B cell (primary cell): ENCODE measurements at regions not wholly inside any gene's neighbourhood (a gene's known extent, or its start where the extent isn't known, plus 50 kb on each side); places are given as distances from the start of the nearest gene placed in this dataset.

Source experiments
- ATAC-seq: fragments of 200-7000 bp; cut with Tn5 transposase; one replicate; pipeline ENCODE4 v1.10.0; 2021; ENCODE audit warnings: low read depth, mild to moderate bottlenecking, moderate number of reproducible peaks, moderate library complexity
- CTCF ChIA-PET: fragments of 350-600 bp; sonication (Branson Sonifier 250); formaldehyde crosslinking; loops from one replicate; lab custom pipeline; 2021; ENCODE audit warnings: antibody characterized with exemption, inconsistent platforms; lab: Charles Lee
- POLR2A ChIA-PET: fragments of 350-600 bp; sonication (Branson Sonifier 250); formaldehyde crosslinking; loops from one replicate; lab custom pipeline; 2021; ENCODE audit warnings: antibody characterized with exemption; lab: Charles Lee
- DNase-seq: peaks from one replicate; pipeline ENCODE4 v3.0.0; 2013
- H2AFZ ChIP-seq: 2 replicates; pipeline ENCODE4 v1.6.1; 2012; ENCODE audit warnings: mild to moderate bottlenecking, low read depth, low read length; ENCODE audit not compliant: insufficient read depth, poor library complexity, severe bottlenecking
- H3K27ac ChIP-seq, 2 donors: 1 replicate in 1 of 2; 2 replicates in 1 of 2; pipeline ENCODE4 v1.5.1; 2012 to 2013; ENCODE audit warnings: low read length in 2 of 2, mild to moderate bottlenecking in 2 of 2, moderate library complexity in 1 of 2
- H3K27me3 ChIP-seq, 4 experiments: fragments of 200-600 bp in 1 of 4; sonication (generic) in 1 of 4; replicated peaks in 1 of 4; 1 replicate in 2 of 4; 2 replicates in 2 of 4; pipeline versions ENCODE4 v1.6.1 to v1.7.0; 2013 to 2016; ENCODE audit warnings: low read length in 3 of 4, mild to moderate bottlenecking in 2 of 4, mixed read lengths in 1 of 4, moderate library complexity in 1 of 4; ENCODE audit not compliant: insufficient read depth in 4 of 4, control insufficient read depth in 3 of 4; ENCODE audit errors: control extremely low read depth in 1 of 4
- H3K36me3 ChIP-seq, 2 experiments: replicated peaks in 1 of 2; 1 replicate in 1 of 2; 2 replicates in 1 of 2; pipeline versions ENCODE4 v1.6.1 to v1.7.1; 2013; ENCODE audit warnings: low read length in 1 of 2; ENCODE audit not compliant: insufficient read depth in 2 of 2, control insufficient read depth in 1 of 2; ENCODE audit errors: control extremely low read depth in 1 of 2, extremely low read depth in 1 of 2
- H3K4me1 ChIP-seq, 2 donors: fragments of 200-600 bp in 1 of 2; sonication (generic) in 1 of 2; 1 replicate in 1 of 2; 2 replicates in 1 of 2; pipeline versions ENCODE4 v1.5.1 to v1.6.1; 2013 to 2017; ENCODE audit warnings: low read length in 2 of 2; ENCODE audit not compliant: control insufficient read depth in 2 of 2, insufficient read depth in 2 of 2
- H3K4me2 ChIP-seq: replicated peaks from 2 replicates; pipeline ENCODE3; 2012; ENCODE audit warnings: mild to moderate bottlenecking, low read depth, low read length; ENCODE audit not compliant: poor library complexity, severe bottlenecking
- H3K4me3 ChIP-seq, 5 experiments: fragments of 200-600 bp in 1 of 5; sonication (generic) in 1 of 5; 1 replicate in 3 of 5; 2 replicates in 2 of 5; pipeline versions ENCODE4 v1.5.1 to v1.7.0; 2011 to 2016; ENCODE audit warnings: low read length in 4 of 5, mild to moderate bottlenecking in 4 of 5, low read depth in 2 of 5, control low read depth in 1 of 5, moderate library complexity in 1 of 5; ENCODE audit not compliant: insufficient read depth in 1 of 5; ENCODE audit errors: control extremely low read depth in 1 of 5, extremely low read depth in 1 of 5
- H3K79me2 ChIP-seq: fragments of 200-600 bp; sonication (generic); one replicate; pipeline ENCODE4 v1.6.0; 2016; ENCODE audit warnings: low read length; ENCODE audit not compliant: control insufficient read depth, insufficient read depth
- H3K9ac ChIP-seq: fragments of 200-600 bp; sonication (generic); 2 replicates; pipeline ENCODE4 v1.6.1; 2017; ENCODE audit warnings: mild to moderate bottlenecking, low read length, moderate library complexity
- H3K9me3 ChIP-seq, 3 donors: one replicate each; pipeline versions ENCODE4 v1.6.1 to v1.7.1; 2013; ENCODE audit warnings: low read length in 2 of 3; ENCODE audit not compliant: control insufficient read depth in 2 of 3, insufficient read depth in 1 of 3; ENCODE audit errors: control extremely low read depth in 1 of 3
- H4K20me1 ChIP-seq: 2 replicates; pipeline ENCODE4 v1.6.0; 2012; ENCODE audit warnings: mild to moderate bottlenecking, low read length; ENCODE audit not compliant: insufficient read depth, control insufficient read depth, poor library complexity, severe bottlenecking
- H3K27ac Mint-ChIP-seq: one replicate; pipeline ENCODE4 v1.8.0; 2021; ENCODE audit warnings: mixed read lengths
- H3K27me3 Mint-ChIP-seq: one replicate; pipeline ENCODE4 v1.8.0; 2021; ENCODE audit warnings: mixed read lengths
- H3K4me1 Mint-ChIP-seq: one replicate; pipeline ENCODE4 v1.8.0; 2021; ENCODE audit warnings: mixed read lengths
- H3K4me3 Mint-ChIP-seq: one replicate; pipeline ENCODE4 v1.8.0; 2021; ENCODE audit warnings: mixed read lengths
- H3K9me3 Mint-ChIP-seq: one replicate; pipeline ENCODE4 v1.8.0; 2022; ENCODE audit warnings: mixed read lengths; ENCODE audit not compliant: insufficient read depth
- EZH2 ChIP-seq: IDR thresholded peaks from 2 replicates; pipeline ENCODE4 v1.6.1; 2012; ENCODE audit warnings: borderline replicate concordance, low read depth, mild to moderate bottlenecking, moderate library complexity, low read length; ENCODE audit not compliant: insufficient read depth, poor library complexity, severe bottlenecking
- WGBS: methylation state at CpG from one replicate; pipeline ENCODE4 v1.1.5; 2013; ENCODE audit warnings: missing lambda C conversion rate; ENCODE audit not compliant: insufficient coverage; 5-methylcytosine and 5-hydroxymethylcytosine counted together
- intact Hi-C: fragments of 100-400 bp; cut with micrococcal nuclease; formaldehyde crosslinking; loops from one replicate; pipeline ENCODE4 v1.10.0; 2022
- TF ChIP-seq, protein P1 (sequence below): fragments of 200-600 bp; IDR thresholded peaks from one replicate; pipeline ENCODE4 v1.8.0; 2022; ENCODE audit warnings: antibody characterized with exemption, mild to moderate bottlenecking

DNA sequence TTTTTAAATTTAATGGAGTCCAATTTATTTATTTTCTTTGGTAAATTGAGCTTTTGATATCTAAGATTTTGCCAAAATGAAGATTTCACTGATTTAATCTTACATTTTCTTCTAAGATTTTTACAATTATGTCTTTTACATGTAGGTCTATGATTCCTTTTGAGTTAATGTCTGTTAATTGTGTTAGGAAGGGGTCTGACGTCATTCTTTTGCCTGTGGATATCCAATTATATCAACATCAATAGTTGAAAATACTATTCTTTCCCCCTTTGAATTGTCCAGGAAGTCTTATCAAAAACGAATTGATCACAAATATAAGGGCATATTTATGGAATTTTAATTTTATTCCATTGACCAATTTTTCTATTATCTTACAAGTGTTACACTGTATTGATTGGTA is 1258.8 kb upstream of the B3GALT2 start:
- no peak overlapping the region for H3K4me2 ChIP-seq
- WGBS, result no CpG with 5 or more reads among the region's 2 CpGs
- no peak overlapping the region for H3K4me3 ChIP-seq
- H3K4me1 ChIP-seq, result no peaks in the 10 kb centered on the region
- intact Hi-C loops, result no loop called here
- Mint-ChIP-seq H3K4me3 (no peak overlapping the region), H3K27ac (no peak overlapping the region), H3K9me3 (peaks cover 13% of the 10 kb centered on the region), H3K4me1 (no peaks in the 10 kb centered on the region), H3K27me3 (no peaks in the 10 kb centered on the region)
- no peaks in the 10 kb centered on the region for H3K27me3 ChIP-seq
- H4K20me1 ChIP-seq, result no peaks in the 10 kb centered on the region
- DNase-seq (no peak), ATAC-seq (no peak)
- no peak for TF ChIP-seq EZH2
- TF ChIP-seq, protein P1, sequence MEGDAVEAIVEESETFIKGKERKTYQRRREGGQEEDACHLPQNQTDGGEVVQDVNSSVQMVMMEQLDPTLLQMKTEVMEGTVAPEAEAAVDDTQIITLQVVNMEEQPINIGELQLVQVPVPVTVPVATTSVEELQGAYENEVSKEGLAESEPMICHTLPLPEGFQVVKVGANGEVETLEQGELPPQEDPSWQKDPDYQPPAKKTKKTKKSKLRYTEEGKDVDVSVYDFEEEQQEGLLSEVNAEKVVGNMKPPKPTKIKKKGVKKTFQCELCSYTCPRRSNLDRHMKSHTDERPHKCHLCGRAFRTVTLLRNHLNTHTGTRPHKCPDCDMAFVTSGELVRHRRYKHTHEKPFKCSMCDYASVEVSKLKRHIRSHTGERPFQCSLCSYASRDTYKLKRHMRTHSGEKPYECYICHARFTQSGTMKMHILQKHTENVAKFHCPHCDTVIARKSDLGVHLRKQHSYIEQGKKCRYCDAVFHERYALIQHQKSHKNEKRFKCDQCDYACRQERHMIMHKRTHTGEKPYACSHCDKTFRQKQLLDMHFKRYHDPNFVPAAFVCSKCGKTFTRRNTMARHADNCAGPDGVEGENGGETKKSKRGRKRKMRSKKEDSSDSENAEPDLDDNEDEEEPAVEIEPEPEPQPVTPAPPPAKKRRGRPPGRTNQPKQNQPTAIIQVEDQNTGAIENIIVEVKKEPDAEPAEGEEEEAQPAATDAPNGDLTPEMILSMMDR, result no peak
- H3K9ac ChIP-seq, result no peak overlapping the region
- no peaks in the 10 kb centered on the region for H3K36me3 ChIP-seq
- ChIA-PET POLR2A (no interaction called here), CTCF (no interaction called here)
- no peak overlapping the region for H2AFZ ChIP-seq
- H3K9me3 ChIP-seq, result peaks cover 0 to 1% (median 0%) of the 10 kb centered on the region in 3 donors
- no peaks in the 10 kb centered on the region for H3K79me2 ChIP-seq
- H3K27ac ChIP-seq, result no peak overlapping the region

DNA sequence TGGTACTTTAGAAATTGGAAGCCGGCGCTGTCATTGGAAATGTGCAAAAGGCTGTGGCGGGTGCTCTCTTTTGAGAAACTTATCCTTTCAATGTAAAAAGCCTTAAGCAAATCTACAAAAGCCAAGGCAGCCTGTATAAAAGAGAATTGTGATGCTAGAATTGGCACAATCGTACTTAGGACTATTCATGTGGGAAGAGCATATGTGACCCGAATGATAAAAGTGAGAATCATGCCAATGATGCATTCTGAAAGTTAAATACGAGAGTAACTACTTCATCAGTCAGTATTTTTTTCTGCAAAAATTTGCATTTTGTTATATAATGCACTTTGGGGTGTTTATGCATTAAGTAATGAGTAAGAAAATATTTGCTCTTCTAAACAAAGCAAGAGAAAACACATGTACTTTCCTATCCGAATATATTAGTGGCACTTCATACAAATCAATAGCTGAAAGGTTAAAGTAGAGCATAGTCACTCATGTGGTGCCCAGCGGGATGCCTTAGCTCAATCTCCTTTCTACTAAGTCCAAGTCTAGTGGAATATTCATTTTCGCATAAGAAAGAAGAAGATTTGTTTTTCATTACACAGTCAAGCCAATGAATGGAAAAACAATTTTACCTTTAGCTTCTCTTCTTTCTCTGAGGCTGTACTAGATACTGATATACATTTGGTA is 1256.6 kb upstream of the B3GALT2 start:
- Histone ChIP-seq H3K4me2 (no peak overlapping the region), H2AFZ (no peak overlapping the region), H3K4me1 (no peaks in the 10 kb centered on the region), H3K36me3 (no peaks in the 10 kb centered on the region), H3K79me2 (no peaks in the 10 kb centered on the region), H3K27ac (no peak overlapping the region), H3K9ac (no peak overlapping the region), H3K9me3 (no peaks in the 10 kb centered on the region), H3K4me3 (no peak overlapping the region), H3K27me3 (no peaks in the 10 kb centered on the region), H4K20me1 (no peaks in the 10 kb centered on the region)
- DNase-seq, result no peak
- ChIA-PET CTCF (no interaction called here), POLR2A (no interaction called here)
- Mint-ChIP-seq H3K4me3 (no peak overlapping the region), H3K9me3 (peaks cover 13% of the 10 kb centered on the region), H3K27ac (no peak overlapping the region), H3K4me1 (no peaks in the 10 kb centered on the region), H3K27me3 (no peaks in the 10 kb centered on the region)
- WGBS, result 86% methylated on average over 2 of the region's 9 CpGs
- no peak for TF ChIP-seq EZH2
- TF ChIP-seq, protein P1, result no peak
- no peak for ATAC-seq
- intact Hi-C loops, result no loop called here
